H9 (cell line): ENCODE measurements at regions not wholly inside any gene's neighbourhood (a gene's known extent, or its start where the extent isn't known, plus 50 kb on each side); places are given as distances from the start of the nearest gene placed in this dataset.

Experiments
- DNase-seq: peaks from one replicate; pipeline ENCODE4 v3.0.0-alpha.2; 2017
- H2AFZ ChIP-seq: one replicate; pipeline ENCODE4 v1.6.1; 2013; ENCODE audit warnings: mild to moderate bottlenecking, low read length, control low read depth, moderate library complexity
- H2AK5ac ChIP-seq: 2 replicates; pipeline ENCODE4 v1.6.1; 2013; ENCODE audit warnings: low read length, control low read depth, mixed read lengths; ENCODE audit not compliant: insufficient read length
- H2BK120ac ChIP-seq: one replicate; pipeline ENCODE4 v1.6.1; 2013; ENCODE audit warnings: low read depth, mild to moderate bottlenecking, low read length, control low read depth, inconsistent platforms; ENCODE audit not compliant: poor library complexity, severe bottlenecking
- H2BK12ac ChIP-seq: 2 replicates; pipeline ENCODE4 v1.6.1; 2013; ENCODE audit warnings: low read length, control low read depth, mixed read lengths, low read depth; ENCODE audit not compliant: insufficient read length
- H2BK15ac ChIP-seq: 2 replicates; pipeline ENCODE4 v1.6.1; 2013; ENCODE audit warnings: low read depth, low read length, control low read depth
- H2BK20ac ChIP-seq: one replicate; pipeline ENCODE4 v1.6.1; 2013; ENCODE audit warnings: low read depth, mild to moderate bottlenecking, low read length, control low read depth, inconsistent platforms; ENCODE audit not compliant: poor library complexity, severe bottlenecking
- H2BK5ac ChIP-seq: 2 replicates; pipeline ENCODE4 v1.6.1; 2013; ENCODE audit warnings: low read length, control low read depth, mixed read lengths; ENCODE audit not compliant: insufficient read length
- H3K14ac ChIP-seq: 2 replicates; pipeline ENCODE4 v1.6.1; 2013; ENCODE audit warnings: low read length, control low read depth; ENCODE audit not compliant: insufficient read depth
- H3K18ac ChIP-seq: 2 replicates; pipeline ENCODE4 v1.6.1; 2013; ENCODE audit warnings: low read depth, mild to moderate bottlenecking, mixed read lengths, low read length, control low read depth; ENCODE audit not compliant: insufficient read length
- H3K23ac ChIP-seq: 2 replicates; pipeline ENCODE4 v1.6.1; 2013; ENCODE audit warnings: low read length, control low read depth, mixed read lengths, low read depth; ENCODE audit not compliant: insufficient read length
- H3K23me2 ChIP-seq: 2 replicates; pipeline ENCODE4 v1.6.1; 2013; ENCODE audit warnings: low read depth, mild to moderate bottlenecking, mixed read lengths, low read length, control low read depth; ENCODE audit not compliant: insufficient read length, poor library complexity, severe bottlenecking
- H3K27ac ChIP-seq: 2 replicates; pipeline ENCODE4 v1.5.1; 2013; ENCODE audit warnings: low read length, control low read depth, mixed read lengths, low read depth; ENCODE audit not compliant: insufficient read length
- H3K27me3 ChIP-seq: 2 replicates; pipeline ENCODE4 v1.6.1; 2013; ENCODE audit warnings: low read length, control low read depth, inconsistent platforms; ENCODE audit not compliant: insufficient read depth
- H3K4ac ChIP-seq: 2 replicates; pipeline ENCODE4 v1.6.1; 2013; ENCODE audit warnings: low read depth, mild to moderate bottlenecking, control low read depth, inconsistent platforms, low read length, moderate library complexity
- H3K4me1 ChIP-seq: 2 replicates; pipeline ENCODE4 v1.6.1; 2013; ENCODE audit warnings: low read length, control low read depth, inconsistent platforms; ENCODE audit not compliant: insufficient read depth
- H3K4me2 ChIP-seq: 2 replicates; pipeline ENCODE4 v1.6.1; 2013; ENCODE audit warnings: low read length, control low read depth, mixed read lengths; ENCODE audit not compliant: insufficient read length, insufficient read depth
- H3K56ac ChIP-seq: 2 replicates; pipeline ENCODE4 v1.6.1; 2013; ENCODE audit warnings: low read depth, mild to moderate bottlenecking, mixed read lengths, low read length, control low read depth; ENCODE audit not compliant: insufficient read length
- H3K79me1 ChIP-seq: 2 replicates; pipeline ENCODE4 v1.6.1; 2013; ENCODE audit warnings: low read depth, mild to moderate bottlenecking, moderate library complexity, low read length, control low read depth, inconsistent platforms; ENCODE audit not compliant: insufficient read depth, poor library complexity, severe bottlenecking
- H3K79me2 ChIP-seq: 2 replicates; pipeline ENCODE4 v1.6.1; 2013; ENCODE audit warnings: low read length, control low read depth, inconsistent platforms; ENCODE audit not compliant: insufficient read depth
- H3K9ac ChIP-seq: 2 replicates; pipeline ENCODE4 v1.6.1; 2013; ENCODE audit warnings: low read length, control low read depth, mixed read lengths; ENCODE audit not compliant: insufficient read length; ENCODE audit errors: extremely low read depth
- H3K9me3 ChIP-seq: one replicate; pipeline ENCODE4 v1.6.1; 2013; ENCODE audit warnings: low read depth, low read length, inconsistent platforms; ENCODE audit not compliant: control insufficient read depth
- H3T11ph ChIP-seq: one replicate; pipeline ENCODE4 v1.6.1; 2013; ENCODE audit warnings: mild to moderate bottlenecking, low read length, control low read depth, inconsistent platforms
- H4K20me1 ChIP-seq: one replicate; pipeline ENCODE4 v1.6.1; 2013; ENCODE audit not compliant: control insufficient read depth, insufficient read length, insufficient read depth
- H4K5ac ChIP-seq: 2 replicates; pipeline ENCODE4 v1.6.1; 2013; ENCODE audit warnings: low read depth, mild to moderate bottlenecking, mixed read lengths, low read length, control low read depth; ENCODE audit not compliant: insufficient read length
- H4K8ac ChIP-seq: replicated peaks from 2 replicates; pipeline ENCODE4 v1.6.1; 2013; ENCODE audit warnings: low read length, control low read depth, mixed read lengths, low read depth; ENCODE audit not compliant: insufficient read length
- H4K91ac ChIP-seq: 2 replicates; pipeline ENCODE4 v1.6.1; 2013; ENCODE audit warnings: low read depth, mild to moderate bottlenecking, moderate library complexity, mixed read lengths, low read length, control low read depth; ENCODE audit not compliant: insufficient read length
- H3K27ac Mint-ChIP-seq, 3 experiments: 2 replicates in 2 of 3; 3 replicates in 1 of 3; pipeline ENCODE4 v1.8.0; 2020 to 2021; ENCODE audit warnings: mixed read lengths in 3 of 3, mild to moderate bottlenecking in 1 of 3, moderate library complexity in 1 of 3
- H3K27me3 Mint-ChIP-seq: 2 replicates; pipeline ENCODE4 v1.8.0; 2021; ENCODE audit warnings: low read depth, mild to moderate bottlenecking, moderate library complexity, mixed read lengths
- H3K36me3 Mint-ChIP-seq, 3 experiments: 2 replicates in 2 of 3; 3 replicates in 1 of 3; pipeline ENCODE4 v1.8.0; 2020 to 2021; ENCODE audit warnings: low read depth in 3 of 3, mixed read lengths in 3 of 3; ENCODE audit not compliant: insufficient read depth in 1 of 3
- H3K4me1 Mint-ChIP-seq, 2 experiments: 2 replicates each; pipeline ENCODE4 v1.8.0; 2020; ENCODE audit warnings: mixed read lengths in 2 of 2
- H3K4me3 Mint-ChIP-seq, 2 experiments: 2 replicates in 1 of 2; 3 replicates in 1 of 2; pipeline ENCODE4 v1.8.0; 2020 to 2021; ENCODE audit warnings: mild to moderate bottlenecking in 2 of 2, mixed read lengths in 2 of 2, moderate library complexity in 1 of 2
- H3K9me3 Mint-ChIP-seq, 2 experiments: 2 replicates in 1 of 2; 3 replicates in 1 of 2; pipeline ENCODE4 v1.8.0; 2020; ENCODE audit warnings: mild to moderate bottlenecking in 2 of 2, mixed read lengths in 2 of 2, moderate library complexity in 1 of 2
- CTCF ChIP-seq: fragments of 200-600 bp; sonication (generic); conservative IDR thresholded peaks from 3 replicates; pipeline ENCODE4 v1.8.0; 2021; ENCODE audit warnings: antibody characterized with exemption, mild to moderate bottlenecking
- WGBS: extraction: QIAGEN DNeasy Blood & Tissue Kit; methylation state at CpG from one replicate; pipeline ENCODE4 v1.1.7; 2013; ENCODE audit warnings: missing lambda C conversion rate, low lambda C conversion rate, mixed read lengths; ENCODE audit not compliant: insufficient read length; ENCODE audit errors: extremely low coverage; 5-methylcytosine and 5-hydroxymethylcytosine counted together

GRCh38 chr20:48360342-48360975, 467.3 kb downstream of the PREX1 start:
- Histone ChIP-seq H3K9me3 (no peaks in the 10 kb centered on the region), H3K4ac (no peak overlapping the region), H2BK15ac (no peak overlapping the region), H3K27ac (no peak overlapping the region), H3K79me1 (no peaks in the 10 kb centered on the region), H2AK5ac (no peak overlapping the region), H3K4me2 (no peak overlapping the region), H3K4me1 (no peaks in the 10 kb centered on the region; the same call in 1 of the 2 replicates), H3K56ac (no peak overlapping the region), H2BK5ac (no peak overlapping the region), H3K14ac (no peak overlapping the region), H2BK120ac (no peak overlapping the region), H3K18ac (no peak overlapping the region), H2AFZ (no peak overlapping the region), H3K27me3 (no peaks in the 10 kb centered on the region), H4K8ac (no peak overlapping the region), H3T11ph (no peak overlapping the region), H3K23ac (no peak overlapping the region), H3K79me2 (no peaks in the 10 kb centered on the region), H4K91ac (no peak overlapping the region), H2BK20ac (no peak overlapping the region), H2BK12ac (no peak overlapping the region), H4K5ac (no peak overlapping the region), H3K9ac (no peak overlapping the region), H3K23me2 (no peaks in the 10 kb centered on the region), H4K20me1 (no peaks in the 10 kb centered on the region)
- WGBS, result no CpG with 5 or more reads among the region's 9 CpGs
- Mint-ChIP-seq H3K27ac (peak overlapping the region in 1 of 3 experiments; percentile 66; a peak in 2 of 7 replicates), H3K4me3 (no peak overlapping the region), H3K36me3 (peaks cover 0 to 6% (median 1%) of the 10 kb centered on the region in 3 experiments; a peak in 5 of 7 replicates), H3K9me3 (peaks cover 0 to 3% of the 10 kb centered on the region in 2 experiments; a peak in 4 of 5 replicates), H3K4me1 (peaks cover 16 to 25% of the 10 kb centered on the region in 2 experiments), H3K27me3 (peaks cover 2% of the 10 kb centered on the region; the same call in 1 of the 2 replicates)
- no peak for DNase-seq
- no peak for TF ChIP-seq CTCF
